ENCODE measurements at regions not wholly inside any gene's neighbourhood (a gene's known extent, or its start where the extent isn't known, plus 50 kb on each side); places are given as distances from the start of the nearest gene placed in this dataset.

- Mint-ChIP-seq H3K4me1 (no peaks in the 10 kb centered on the region), H3K27ac (no peak overlapping the region), H3K27me3 (ENCODE audit: low read depth) (peaks cover 53% of the 10 kb centered on the region), H3K9me3 (no peaks in the 10 kb centered on the region), H3K4me3 (no peak overlapping the region), H3K36me3 (no peaks in the 10 kb centered on the region)
- no peak for DNase-seq (ENCODE audit: low spot score in 2 of 2, unreplicated experiment in 2 of 2)
- TF ChIP-seq, protein P1, sequence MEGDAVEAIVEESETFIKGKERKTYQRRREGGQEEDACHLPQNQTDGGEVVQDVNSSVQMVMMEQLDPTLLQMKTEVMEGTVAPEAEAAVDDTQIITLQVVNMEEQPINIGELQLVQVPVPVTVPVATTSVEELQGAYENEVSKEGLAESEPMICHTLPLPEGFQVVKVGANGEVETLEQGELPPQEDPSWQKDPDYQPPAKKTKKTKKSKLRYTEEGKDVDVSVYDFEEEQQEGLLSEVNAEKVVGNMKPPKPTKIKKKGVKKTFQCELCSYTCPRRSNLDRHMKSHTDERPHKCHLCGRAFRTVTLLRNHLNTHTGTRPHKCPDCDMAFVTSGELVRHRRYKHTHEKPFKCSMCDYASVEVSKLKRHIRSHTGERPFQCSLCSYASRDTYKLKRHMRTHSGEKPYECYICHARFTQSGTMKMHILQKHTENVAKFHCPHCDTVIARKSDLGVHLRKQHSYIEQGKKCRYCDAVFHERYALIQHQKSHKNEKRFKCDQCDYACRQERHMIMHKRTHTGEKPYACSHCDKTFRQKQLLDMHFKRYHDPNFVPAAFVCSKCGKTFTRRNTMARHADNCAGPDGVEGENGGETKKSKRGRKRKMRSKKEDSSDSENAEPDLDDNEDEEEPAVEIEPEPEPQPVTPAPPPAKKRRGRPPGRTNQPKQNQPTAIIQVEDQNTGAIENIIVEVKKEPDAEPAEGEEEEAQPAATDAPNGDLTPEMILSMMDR (IDR thresholded peaks at IDR 0.05; ENCODE audit: unreplicated experiment): no peak
Measured at GRCh38 chr20:59491884-59492283, 112.5 kb upstream of the PHACTR3 start.

- Mint-ChIP-seq H3K27me3 (ENCODE audit: low read depth) (peaks cover 56% of the 10 kb centered on the region), H3K9me3 (peaks cover under 1% of the 10 kb centered on the region), H3K27ac (no peak overlapping the region), H3K36me3 (no peaks in the 10 kb centered on the region), H3K4me3 (no peak overlapping the region), H3K4me1 (no peaks in the 10 kb centered on the region)
- DNase-seq (ENCODE audit: low spot score in 2 of 2, unreplicated experiment in 2 of 2): peak in 1 of 2 experiments; percentile 10
- TF ChIP-seq, protein P1 (IDR thresholded peaks at IDR 0.05; ENCODE audit: unreplicated experiment): no peak
Measured at GRCh38 chr20:59493926-59494325, 110.4 kb upstream of the PHACTR3 start.

DNA sequence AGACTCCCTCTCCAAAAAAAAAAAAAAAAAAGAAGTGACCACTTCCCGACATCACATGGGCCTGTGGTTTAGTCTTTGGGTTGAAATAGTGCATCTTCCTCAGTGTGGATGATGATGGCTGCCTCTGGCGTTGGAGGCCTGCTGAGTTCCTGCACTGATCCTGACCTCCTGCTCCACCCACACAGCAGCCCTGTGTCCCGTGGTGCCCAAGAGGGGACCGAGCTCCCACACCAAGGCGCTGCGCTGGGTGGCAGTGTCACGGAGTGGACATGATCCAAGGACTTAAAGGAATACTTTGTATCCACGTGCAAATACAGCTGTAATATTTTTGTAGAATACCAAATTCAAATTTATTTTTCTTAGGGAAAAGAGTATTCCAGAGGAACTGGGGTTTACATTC, 109.2 kb upstream of the PHACTR3 start:
- no peak overlapping the region for H3K4me3 Mint-ChIP-seq
- H3K27ac Mint-ChIP-seq: no peak overlapping the region
- TF ChIP-seq, protein P1 (IDR thresholded peaks at IDR 0.05; ENCODE audit: unreplicated experiment): no peak
- H3K4me1 Mint-ChIP-seq: no peaks in the 10 kb centered on the region
- H3K9me3 Mint-ChIP-seq: peaks cover 13% of the 10 kb centered on the region
- DNase-seq (ENCODE audit: low spot score in 2 of 2, unreplicated experiment in 2 of 2): peak in 1 of 2 experiments; percentile 20
- no peaks in the 10 kb centered on the region for H3K36me3 Mint-ChIP-seq
- H3K27me3 Mint-ChIP-seq (ENCODE audit: low read depth): peaks cover 66% of the 10 kb centered on the region

DNA sequence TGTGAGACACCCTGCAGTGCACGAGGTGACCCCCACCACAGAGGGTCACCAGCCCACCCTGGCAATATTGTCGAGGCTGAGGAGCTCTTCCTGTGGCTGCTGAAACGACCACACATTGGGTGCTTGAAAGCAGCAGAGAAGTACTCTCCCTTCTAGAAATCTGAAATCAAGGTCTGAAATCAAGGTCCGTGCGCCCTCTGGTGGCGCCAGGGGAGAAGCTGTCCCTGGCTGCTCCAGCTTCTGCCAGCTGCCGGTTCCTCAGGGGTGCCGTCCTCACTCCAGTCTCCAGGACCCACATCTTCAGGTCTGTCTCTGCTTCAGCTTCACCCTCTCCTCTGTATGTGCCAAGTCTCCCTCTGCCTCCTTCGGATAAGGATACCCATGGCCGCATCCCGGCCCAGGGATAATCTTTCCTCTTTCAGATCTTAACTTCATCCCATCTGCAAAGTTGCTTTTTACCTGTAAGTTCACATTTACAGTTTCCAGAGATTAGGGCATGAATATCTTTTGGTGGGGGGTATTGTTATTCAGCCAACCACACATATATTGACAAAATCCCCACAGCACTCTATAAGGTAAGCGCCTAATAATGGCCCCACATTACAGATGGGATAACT, 108.3 kb upstream of the PHACTR3 start:
- H3K4me1 Mint-ChIP-seq: no peaks in the 10 kb centered on the region
- H3K36me3 Mint-ChIP-seq: no peaks in the 10 kb centered on the region
- no peak overlapping the region for H3K27ac Mint-ChIP-seq
- H3K27me3 Mint-ChIP-seq (ENCODE audit: low read depth): peaks cover 73% of the 10 kb centered on the region
- H3K4me3 Mint-ChIP-seq: no peak overlapping the region
- TF ChIP-seq, protein P1 (IDR thresholded peaks at IDR 0.05; ENCODE audit: unreplicated experiment): peak; percentile 89
- H3K9me3 Mint-ChIP-seq: peaks cover 20% of the 10 kb centered on the region
- DNase-seq (ENCODE audit: low spot score in 2 of 2, unreplicated experiment in 2 of 2): peak; percentile 66 to 87

DNA sequence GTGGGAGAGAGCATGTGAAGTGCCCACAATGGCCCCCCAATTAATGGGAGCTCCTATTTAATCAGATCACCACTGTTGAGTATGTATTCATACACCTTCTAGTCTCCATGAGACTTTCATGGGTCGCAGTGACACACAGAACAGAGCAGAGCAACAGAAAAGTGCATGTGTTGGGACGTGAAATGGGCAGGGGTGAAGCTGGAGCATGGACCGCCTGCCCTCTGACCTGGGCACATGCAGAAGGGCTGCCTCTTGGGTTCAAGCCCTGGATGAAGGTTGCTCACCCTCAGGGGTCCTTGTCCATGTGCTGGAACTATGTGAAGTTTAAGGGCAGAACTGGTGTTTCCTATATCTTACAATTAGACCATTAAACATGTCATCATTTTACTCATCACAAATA, 106.0 kb upstream of the PHACTR3 start:
- no peak overlapping the region for H3K27ac Mint-ChIP-seq
- no peak overlapping the region for H3K4me3 Mint-ChIP-seq
- no peaks in the 10 kb centered on the region for H3K36me3 Mint-ChIP-seq
- TF ChIP-seq, protein P1 (IDR thresholded peaks at IDR 0.05; ENCODE audit: unreplicated experiment): no peak
- peaks cover 20% of the 10 kb centered on the region for H3K9me3 Mint-ChIP-seq
- H3K27me3 Mint-ChIP-seq (ENCODE audit: low read depth): peaks cover 65% of the 10 kb centered on the region
- H3K4me1 Mint-ChIP-seq: no peaks in the 10 kb centered on the region
- DNase-seq (ENCODE audit: low spot score in 2 of 2, unreplicated experiment in 2 of 2): no peak

DNA sequence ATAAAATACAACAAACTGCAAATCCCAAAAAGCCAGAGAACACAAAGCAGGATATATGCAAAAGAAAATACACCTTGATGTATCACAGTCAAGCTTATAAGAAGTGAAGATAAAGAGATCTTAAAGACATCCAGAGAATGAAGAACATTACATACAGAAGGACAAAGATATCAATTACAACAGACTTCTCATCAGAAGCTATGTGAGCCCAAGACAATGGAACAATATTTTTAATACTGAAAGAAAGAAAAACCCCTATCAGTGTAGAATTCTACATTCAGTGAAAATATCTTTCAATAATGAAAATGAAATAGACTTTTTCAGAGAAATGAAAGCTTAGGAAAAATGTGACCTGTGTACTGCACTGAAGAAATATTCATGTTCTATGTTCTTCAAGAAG, 104.5 kb upstream of the PHACTR3 start:
- Mint-ChIP-seq H3K27ac (no peak overlapping the region), H3K36me3 (no peaks in the 10 kb centered on the region), H3K4me1 (no peaks in the 10 kb centered on the region), H3K4me3 (no peak overlapping the region), H3K9me3 (peaks cover 20% of the 10 kb centered on the region), H3K27me3 (ENCODE audit: low read depth) (peaks cover 53% of the 10 kb centered on the region)
- TF ChIP-seq, protein P1 (IDR thresholded peaks at IDR 0.05; ENCODE audit: unreplicated experiment): no peak
- DNase-seq (ENCODE audit: low spot score in 2 of 2, unreplicated experiment in 2 of 2): no peak

Measured in mesothelial cell of epicardium (in vitro differentiated cells).